ENCODE measurements at regions not wholly inside any gene's neighbourhood (a gene's known extent, or its start where the extent isn't known, plus 50 kb on each side); places are given as distances from the start of the nearest gene placed in this dataset.

- no peak for TF ChIP-seq GATA2 (IDR thresholded peaks at IDR 0.05; ENCODE audit: low read depth, low read length)
- no peak for TF ChIP-seq GATA3 (IDR thresholded peaks at IDR 0.05; ENCODE audit: low read depth, low read length)
Measured at GRCh38 chr6:91114123-91114708, 527.3 kb upstream of the MAP3K7 start.
